Heart left ventricle (tissue), 13 donors: ENCODE measurements at regions not wholly inside any gene's neighbourhood (a gene's known extent, or its start where the extent isn't known, plus 50 kb on each side); places are given as distances from the start of the nearest gene placed in this dataset.

Source experiments
- CTCF ChIP-seq, 12 donors: fragments of 200-600 bp; sonication (generic) in 4 of 12; IDR thresholded peaks; one replicate each; pipeline versions ENCODE4 v1.5.0 to v1.8.0; 2018 to 2022; ENCODE audit warnings: antibody characterized with exemption in 12 of 12, mild to moderate bottlenecking in 5 of 12
- POLR2A ChIP-seq, 2 donors: fragments of 450-650 bp; IDR thresholded peaks; one replicate each; pipeline ENCODE4 v1.6.1; 2017; ENCODE audit warnings: antibody characterized with exemption in 2 of 2, mild to moderate bottlenecking in 2 of 2, moderate library complexity in 2 of 2
- donor health status: ischemic (EF 13 %, LVEDD 7.1; RV severe dilation, severe dysfunction).
- donor health status: DM: no; HTN: yes; CAD: no.
- donor health status: DM: no; HTN: no; CAD: no.
- donor health status: ischemic (EF 25% LVEDD 6.9; RV normal size, moderate dysfunction).
- donor health status: ischemic (EF 25% LVEDD 5.7; RV mildly dilated, moderate dysfunction).
- donor health status: ischemic (EF 35%, LVEDD 5.7; RV mildly dilated, moderate dysfunction).
- donor health status: nonischemic (EF 11% LVEDD 7.7; RV severe dilation, severe dysfunction).
- donor health status: DM: yes; HTN: yes; CAD: no.
- donor health status: PGD.
- donor health status: ischemic (EF 29% LVEDD 5.4; RV normal size, mild dysfunction).
- donor health status: nonischemic (EF 23%, LVEDD 6.1; RV moderate dilation, normal function).

GRCh38 chr11:37621662-37622061 lies 1023.6 kb upstream of the RAG2 start:
- TF ChIP-seq CTCF (IDR thresholded peaks at IDR 0.05) (no peak), POLR2A (IDR thresholded peaks at IDR 0.05) (no peak)
